GM23248 (cell line): ENCODE measurements at regions not wholly inside any gene's neighbourhood (a gene's known extent, or its start where the extent isn't known, plus 50 kb on each side); places are given as distances from the start of the nearest gene placed in this dataset.

Source experiments
- DNase-seq: peaks from one replicate; pipeline ENCODE4 v3.0.0-alpha.2; 2015
- H2AFZ ChIP-seq: fragments of 200-600 bp; sonication (generic); 2 replicates; pipeline ENCODE4 v1.6.1; 2016; ENCODE audit warnings: antibody characterized with exemption
- H3F3A ChIP-seq: fragments of 200-600 bp; sonication (generic); 2 replicates; pipeline ENCODE4 v1.6.1; 2016; ENCODE audit warnings: mild to moderate bottlenecking, antibody characterized with exemption, mixed run types; ENCODE audit not compliant: insufficient read depth
- H3K27ac ChIP-seq: fragments of 200-600 bp; sonication (generic); 2 replicates; pipeline ENCODE4 v1.5.1; 2016; ENCODE audit warnings: mild to moderate bottlenecking
- H3K27me3 ChIP-seq: fragments of 200-600 bp; sonication (generic); replicated peaks from 2 replicates; pipeline ENCODE4 v1.6.1; 2016; ENCODE audit warnings: mild to moderate bottlenecking; ENCODE audit not compliant: insufficient read depth
- H3K36me3 ChIP-seq: fragments of 200-600 bp; sonication (generic); 2 replicates; pipeline ENCODE4 v1.6.1; 2016; ENCODE audit warnings: low read depth, mild to moderate bottlenecking
- H3K4me1 ChIP-seq: fragments of 200-600 bp; sonication (generic); 2 replicates; pipeline ENCODE4 v1.6.1; 2016; ENCODE audit warnings: mild to moderate bottlenecking; ENCODE audit not compliant: insufficient read depth
- H3K4me2 ChIP-seq: fragments of 200-600 bp; sonication (generic); one replicate; pipeline ENCODE4 v1.6.1; 2016; ENCODE audit warnings: mild to moderate bottlenecking; ENCODE audit not compliant: unreplicated experiment
- H3K4me3 ChIP-seq: fragments of 200-600 bp; sonication (generic); 2 replicates; pipeline ENCODE4 v1.5.1; 2016; ENCODE audit warnings: mild to moderate bottlenecking
- H3K79me2 ChIP-seq: fragments of 200-600 bp; sonication (generic); 2 replicates; pipeline ENCODE4 v1.6.1; 2016; ENCODE audit warnings: mild to moderate bottlenecking; ENCODE audit not compliant: insufficient read depth
- H3K9ac ChIP-seq: fragments of 200-600 bp; sonication (generic); 2 replicates; pipeline ENCODE4 v1.6.1; 2016; ENCODE audit warnings: mild to moderate bottlenecking
- H3K9me2 ChIP-seq: fragments of 200-600 bp; sonication (generic); 2 replicates; pipeline ENCODE4 v1.6.1; 2016; ENCODE audit warnings: mixed run types, mild to moderate bottlenecking, moderate library complexity; ENCODE audit not compliant: insufficient read depth
- H3K9me3 ChIP-seq: fragments of 200-600 bp; sonication (generic); one replicate; pipeline ENCODE4 v1.6.1; 2017; ENCODE audit warnings: low read depth
- H4K20me1 ChIP-seq: fragments of 200-600 bp; sonication (generic); 2 replicates; pipeline ENCODE4 v1.6.0; 2016; ENCODE audit not compliant: insufficient read depth
- EZH2 ChIP-seq: fragments of 200-600 bp; sonication (generic); IDR thresholded peaks from 2 replicates; pipeline ENCODE4 v1.6.1; 2018; ENCODE audit warnings: antibody characterized with exemption, mild to moderate bottlenecking; ENCODE audit not compliant: insufficient read depth, poor library complexity, severe bottlenecking
- EZH2phosphoT487 ChIP-seq: fragments of 200-600 bp; sonication (generic); IDR thresholded peaks from 2 replicates; pipeline ENCODE4 v1.6.1; 2018; ENCODE audit warnings: antibody characterized with exemption, moderate library complexity, mild to moderate bottlenecking, low read depth; ENCODE audit not compliant: insufficient read depth
- WGBS, 2 experiments: methylation state at CpG; one replicate each; pipeline ENCODE4 v1.1.6; 2015 to 2017; ENCODE audit warnings: low lambda C conversion rate in 2 of 2, low coverage in 1 of 2; ENCODE audit errors: missing lambda C conversion rate in 2 of 2; 5-methylcytosine and 5-hydroxymethylcytosine counted together
- in situ Hi-C: fragments of 300-500 bp; cut with MboI; formaldehyde crosslinking; loops from 2 replicates; pipeline ENCODE4 v1.15.0; 2020

DNA sequence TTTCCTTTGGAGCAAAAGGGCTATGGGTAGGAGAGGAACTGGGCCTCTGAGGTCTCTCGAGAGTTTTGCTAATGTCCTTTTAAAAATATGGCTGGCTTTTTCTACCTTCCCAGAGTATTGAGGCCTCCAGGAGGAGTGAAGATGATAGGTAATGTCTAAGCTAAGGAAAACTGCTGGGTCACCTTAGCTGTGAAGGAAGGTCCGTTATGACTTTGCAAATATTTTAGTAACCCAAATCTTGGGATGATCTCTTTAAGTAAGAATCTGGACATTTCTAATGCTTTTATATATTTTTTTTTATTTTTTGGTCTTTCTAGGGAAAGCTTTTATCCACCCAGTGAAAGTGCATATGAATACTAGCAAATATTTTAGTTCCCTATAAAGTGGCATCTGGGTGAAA is 60.9 kb upstream of the SYN3 start:
- Histone ChIP-seq H2AFZ (no peak overlapping the region), H3K36me3 (no peaks in the 10 kb centered on the region), H3K4me3 (no peak overlapping the region), H3K4me2 (no peak overlapping the region), H3K27ac (no peak overlapping the region), H3K9ac (no peak overlapping the region), H3K9me3 (no peaks in the 10 kb centered on the region), H3K9me2 (no peaks in the 10 kb centered on the region), H4K20me1 (no peaks in the 10 kb centered on the region), H3K79me2 (no peaks in the 10 kb centered on the region), H3K27me3 (peaks cover 3% of the 10 kb centered on the region; the same call in 1 of the 2 replicates), H3F3A (no peaks in the 10 kb centered on the region), H3K4me1 (no peaks in the 10 kb centered on the region)
- TF ChIP-seq EZH2phosphoT487 (no peak), EZH2 (no peak)
- DNase-seq: no peak
- in situ Hi-C loops: no loop called here
- 68 to 74% methylated on average over 2 of the region's 2 CpGs for WGBS, 2 experiments

DNA sequence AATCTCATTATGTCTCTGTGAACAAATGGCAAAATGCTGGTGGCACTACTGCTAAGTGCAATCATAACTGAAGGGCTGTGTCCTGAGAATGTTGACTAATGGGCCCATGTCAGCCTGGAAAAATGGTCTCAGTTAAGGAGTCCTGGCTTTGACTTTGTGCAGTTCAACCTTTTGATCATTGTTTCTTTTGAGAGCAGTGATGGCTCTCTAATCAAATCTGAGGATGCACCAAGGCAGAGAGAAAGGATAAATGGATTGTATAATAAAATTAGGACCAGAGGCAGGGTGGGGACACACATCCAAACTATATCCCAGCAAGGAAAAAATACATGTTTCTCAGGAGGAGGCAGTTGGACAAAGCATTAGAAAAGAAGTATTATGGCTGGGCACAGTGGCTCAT is 59.6 kb upstream of the SYN3 start:
- H3F3A ChIP-seq: no peaks in the 10 kb centered on the region
- no peaks in the 10 kb centered on the region for H3K36me3 ChIP-seq
- no peak overlapping the region for H3K9ac ChIP-seq
- H3K79me2 ChIP-seq: no peaks in the 10 kb centered on the region
- no peaks in the 10 kb centered on the region for H3K9me3 ChIP-seq
- no peaks in the 10 kb centered on the region for H4K20me1 ChIP-seq
- in situ Hi-C loops: no loop called here
- H2AFZ ChIP-seq: no peak overlapping the region
- no peak overlapping the region for H3K27ac ChIP-seq
- H3K9me2 ChIP-seq: no peaks in the 10 kb centered on the region
- H3K27me3 ChIP-seq: peaks cover 3% of the 10 kb centered on the region; the same call in 1 of the 2 replicates
- DNase-seq: no peak
- no peak overlapping the region for H3K4me2 ChIP-seq
- TF ChIP-seq EZH2: no peak
- no peak for TF ChIP-seq EZH2phosphoT487
- H3K4me3 ChIP-seq: no peak overlapping the region
- H3K4me1 ChIP-seq: no peaks in the 10 kb centered on the region

GRCh38 chr22:33116841-33117547 is 58.8 kb upstream of the SYN3 start:
- WGBS, 2 experiments: 68 to 81% methylated on average over 2 of the region's 2 CpGs
- TF ChIP-seq EZH2phosphoT487 (no peak), EZH2 (no peak)
- no peaks in the 10 kb centered on the region for H3F3A ChIP-seq
- H3K4me3 ChIP-seq: no peak overlapping the region
- no peaks in the 10 kb centered on the region for H3K4me1 ChIP-seq
- no peaks in the 10 kb centered on the region for H3K9me2 ChIP-seq
- no peak overlapping the region for H3K27ac ChIP-seq
- no peaks in the 10 kb centered on the region for H3K36me3 ChIP-seq
- in situ Hi-C loops: no loop called here
- H2AFZ ChIP-seq: no peak overlapping the region
- DNase-seq: peak; percentile 51
- no peak overlapping the region for H3K4me2 ChIP-seq
- no peaks in the 10 kb centered on the region for H3K9me3 ChIP-seq
- no peak overlapping the region for H3K9ac ChIP-seq
- peaks cover 3% of the 10 kb centered on the region; the same call in 1 of the 2 replicates for H3K27me3 ChIP-seq
- no peaks in the 10 kb centered on the region for H4K20me1 ChIP-seq
- no peaks in the 10 kb centered on the region for H3K79me2 ChIP-seq

GRCh38 chr22:33114565-33114964 is 56.4 kb upstream of the SYN3 start:
- Histone ChIP-seq H3K4me3 (no peak overlapping the region), H2AFZ (no peak overlapping the region), H3K4me1 (peaks cover 7% of the 10 kb centered on the region; the same call in 1 of the 2 replicates), H3K4me2 (no peak overlapping the region), H3K9me3 (no peaks in the 10 kb centered on the region), H4K20me1 (no peaks in the 10 kb centered on the region), H3K9me2 (no peaks in the 10 kb centered on the region), H3F3A (0 out of 2 replicates have a peak, but pooled peaks cover 7% of the 10 kb centered on the region), H3K9ac (no peak overlapping the region), H3K27ac (no peak overlapping the region), H3K27me3 (no peaks in the 10 kb centered on the region), H3K79me2 (no peaks in the 10 kb centered on the region), H3K36me3 (no peaks in the 10 kb centered on the region)
- in situ Hi-C loops: no loop called here
- no peak for TF ChIP-seq EZH2phosphoT487
- TF ChIP-seq EZH2: no peak
- DNase-seq: peak; percentile 21

- no peaks in the 10 kb centered on the region for H4K20me1 ChIP-seq
- H2AFZ ChIP-seq: no peak overlapping the region
- no peak for DNase-seq
- H3K4me2 ChIP-seq: no peak overlapping the region
- WGBS, 2 experiments: 53 to 77% methylated on average over 1 of the region's 1 CpG
- no peaks in the 10 kb centered on the region for H3K79me2 ChIP-seq
- H3K36me3 ChIP-seq: no peaks in the 10 kb centered on the region
- in situ Hi-C loops: no loop called here
- no peaks in the 10 kb centered on the region for H3K9me3 ChIP-seq
- no peak overlapping the region for H3K4me3 ChIP-seq
- no peak overlapping the region for H3K27ac ChIP-seq
- TF ChIP-seq EZH2 (no peak), EZH2phosphoT487 (no peak)
- no peak overlapping the region for H3K9ac ChIP-seq
- no peaks in the 10 kb centered on the region for H3K9me2 ChIP-seq
- H3K4me1 ChIP-seq: peaks cover 7% of the 10 kb centered on the region; the same call in 1 of the 2 replicates
- no peaks in the 10 kb centered on the region; the same call in 1 of the 2 replicates for H3K27me3 ChIP-seq
- 0 out of 2 replicates have a peak, but pooled peaks cover 7% of the 10 kb centered on the region for H3F3A ChIP-seq
Observed at GRCh38 chr22:33112580-33112979, 54.4 kb upstream of the SYN3 start.
